Stimulated activated CD4-positive, alpha-beta T cell treated with anti-CD3 and anti-CD28 coated beads, Interleukin-1b, Interleukin-23, amount 100 ng/mL, for 48 hours (primary cell): ENCODE measurements at regions not wholly inside any gene's neighbourhood (a gene's known extent, or its start where the extent isn't known, plus 50 kb on each side); places are given as distances from the start of the nearest gene placed in this dataset.

ENCODE experiments used
- DNase-seq: peaks from one replicate; pipeline ENCODE4 v3.0.0-alpha.2; 2020

DNA sequence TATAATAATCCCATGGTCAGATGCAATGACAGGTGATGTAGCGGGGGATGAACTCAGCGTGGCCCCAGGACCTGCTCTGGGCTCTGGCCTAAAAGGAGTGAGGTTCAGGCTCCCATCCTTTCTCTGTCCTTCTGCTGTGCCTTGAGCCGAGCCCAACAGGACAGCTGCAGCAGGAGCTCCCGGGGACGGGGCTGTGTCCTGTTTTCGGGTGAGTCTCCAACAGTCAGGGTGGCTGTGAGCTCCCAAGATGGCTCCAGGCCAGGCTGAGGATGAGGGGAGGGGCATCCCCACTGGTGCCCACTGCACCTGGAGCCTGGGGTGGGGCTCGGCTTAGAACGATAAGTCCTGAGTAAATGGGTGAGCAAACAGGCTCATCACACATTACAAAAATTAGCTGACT, 1385.0 kb downstream of the BRD1 start:
- DNase-seq: no peak

GRCh38 chr22:48441553-48441850, 1386.2 kb downstream of the BRD1 start:
- DNase-seq: no peak

GRCh38 chr22:48440673-48441552, 1386.8 kb downstream of the BRD1 start:
- DNase-seq: no peak

DNA sequence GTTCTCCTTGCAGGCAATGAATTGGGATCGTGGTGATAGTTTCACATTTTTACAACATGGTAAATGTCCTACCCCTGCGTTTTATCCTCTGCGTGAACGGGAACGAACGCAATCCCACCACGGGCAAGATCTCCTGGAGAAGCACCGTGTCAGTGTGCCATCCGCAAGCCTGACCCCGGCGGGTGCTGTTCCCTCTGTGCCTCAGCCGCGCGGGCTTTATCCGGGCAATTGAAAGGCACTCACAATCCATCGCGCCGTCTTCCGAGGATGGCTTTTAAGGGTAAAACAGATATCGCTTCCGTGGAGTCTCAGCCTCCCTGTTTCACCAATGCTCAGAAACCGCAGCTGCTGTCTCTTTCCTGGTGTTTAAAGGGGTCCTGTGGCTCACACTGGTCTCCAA, 1387.5 kb downstream of the BRD1 start:
- no peak for DNase-seq

- DNase-seq: no peak
Observed at GRCh38 chr22:48439560-48440135, 1388.0 kb downstream of the BRD1 start.

GRCh38 chr22:48438800-48439559, 1388.7 kb downstream of the BRD1 start:
- no peak for DNase-seq

DNA sequence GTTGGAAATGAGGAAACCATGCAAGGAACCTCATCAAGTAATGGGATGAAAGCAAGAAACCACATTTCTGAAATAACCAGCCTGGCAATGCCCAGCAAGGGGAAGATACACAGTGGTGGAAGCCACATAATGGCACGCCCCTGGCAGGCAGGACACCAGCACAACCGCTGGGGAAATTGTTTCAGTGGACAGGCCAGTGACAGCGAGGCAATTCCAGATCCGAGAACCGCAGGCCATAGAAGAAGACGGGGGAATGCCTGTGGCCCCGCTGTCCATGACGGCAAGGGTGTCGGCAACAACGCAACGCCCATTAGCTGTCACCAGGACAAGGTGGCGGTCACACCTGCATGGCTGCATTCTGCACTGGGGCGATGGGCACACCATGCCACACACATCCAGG, 1389.6 kb downstream of the BRD1 start:
- no peak for DNase-seq

GRCh38 chr22:48436201-48436931, 1391.3 kb downstream of the BRD1 start:
- no peak for DNase-seq

DNA sequence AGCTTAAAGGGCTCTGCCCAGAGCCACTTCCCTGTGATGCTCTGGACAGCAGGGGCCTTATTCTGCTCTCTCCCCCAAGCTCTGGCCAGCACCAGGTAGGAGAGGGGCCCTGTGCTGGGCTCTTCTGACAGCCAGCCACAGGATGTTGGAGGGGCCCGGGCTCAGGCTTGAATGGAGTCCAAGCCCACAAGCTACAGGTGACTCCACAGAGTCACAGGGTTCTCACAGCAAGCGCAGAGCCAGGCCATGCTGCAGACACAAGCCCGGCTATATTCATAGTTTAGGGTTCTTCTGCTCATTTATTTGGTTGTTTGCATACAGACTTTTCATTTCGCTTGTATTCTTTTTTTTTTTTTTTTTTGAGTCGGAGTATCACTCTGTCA, 1392.8 kb downstream of the BRD1 start:
- DNase-seq: no peak

DNA sequence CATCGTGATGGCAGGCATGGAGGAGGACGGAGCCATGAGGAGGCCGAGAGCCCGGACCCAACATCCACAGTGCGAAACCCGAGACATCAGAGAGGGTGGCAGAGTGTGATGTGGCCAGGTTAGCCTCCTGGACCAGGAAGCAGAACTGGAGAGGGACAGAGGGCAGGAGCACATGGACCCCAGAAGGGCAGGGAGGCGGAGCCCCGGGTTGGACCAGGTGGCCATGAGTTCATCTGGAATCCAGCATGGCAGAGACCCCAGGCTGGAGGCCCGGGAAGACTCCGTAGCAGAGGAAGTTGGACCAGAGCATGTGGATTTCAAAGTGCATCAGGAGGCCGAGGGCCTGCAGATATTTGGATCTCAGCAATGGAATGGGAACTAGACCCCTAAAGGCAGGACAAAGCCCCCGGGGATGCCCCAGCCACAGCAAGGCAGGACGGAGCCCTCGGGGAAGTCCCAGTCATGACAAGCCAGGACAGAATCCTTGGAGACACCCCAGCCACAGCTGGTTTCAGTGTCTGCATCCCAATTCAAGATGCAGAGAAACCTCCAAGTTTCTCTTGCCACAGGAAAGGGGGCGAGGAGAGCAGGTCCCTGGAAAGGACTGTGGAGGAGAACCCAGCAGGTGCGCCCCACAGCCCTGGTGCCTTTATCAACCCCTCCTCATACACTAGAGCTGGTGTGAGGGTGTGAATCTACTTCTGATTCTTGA, 1393.4 kb downstream of the BRD1 start:
- no peak for DNase-seq

DNA sequence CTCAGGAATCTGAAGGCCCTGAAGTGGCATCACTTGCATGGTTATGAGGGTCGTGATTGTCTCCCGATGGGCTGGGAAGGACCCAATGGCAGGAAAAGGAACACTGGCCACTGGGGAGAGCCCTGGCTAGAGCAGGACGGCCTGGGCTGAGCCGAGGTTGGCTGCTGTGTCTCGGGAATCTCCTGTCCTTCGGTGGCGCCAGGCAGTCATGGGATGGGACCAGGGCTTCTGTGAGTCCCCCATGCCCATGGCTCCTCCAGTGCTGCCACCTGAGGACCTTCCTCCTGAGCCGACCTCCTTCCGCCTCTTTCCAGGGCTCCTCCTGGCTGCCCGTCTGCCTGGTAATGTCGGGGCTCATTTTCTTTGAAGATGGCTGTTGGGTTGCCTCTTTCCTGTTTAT, 1394.0 kb downstream of the BRD1 start:
- no peak for DNase-seq

GRCh38 chr22:48432781-48433518, 1394.7 kb downstream of the BRD1 start:
- no peak for DNase-seq

- DNase-seq: no peak
Observed at GRCh38 chr22:48431536-48432315, 1395.9 kb downstream of the BRD1 start.

- no peak for DNase-seq
Observed at GRCh38 chr22:48431014-48431413, 1396.7 kb downstream of the BRD1 start.

- no peak for DNase-seq
Observed at GRCh38 chr22:48429446-48430020, 1398.1 kb downstream of the BRD1 start.

DNA sequence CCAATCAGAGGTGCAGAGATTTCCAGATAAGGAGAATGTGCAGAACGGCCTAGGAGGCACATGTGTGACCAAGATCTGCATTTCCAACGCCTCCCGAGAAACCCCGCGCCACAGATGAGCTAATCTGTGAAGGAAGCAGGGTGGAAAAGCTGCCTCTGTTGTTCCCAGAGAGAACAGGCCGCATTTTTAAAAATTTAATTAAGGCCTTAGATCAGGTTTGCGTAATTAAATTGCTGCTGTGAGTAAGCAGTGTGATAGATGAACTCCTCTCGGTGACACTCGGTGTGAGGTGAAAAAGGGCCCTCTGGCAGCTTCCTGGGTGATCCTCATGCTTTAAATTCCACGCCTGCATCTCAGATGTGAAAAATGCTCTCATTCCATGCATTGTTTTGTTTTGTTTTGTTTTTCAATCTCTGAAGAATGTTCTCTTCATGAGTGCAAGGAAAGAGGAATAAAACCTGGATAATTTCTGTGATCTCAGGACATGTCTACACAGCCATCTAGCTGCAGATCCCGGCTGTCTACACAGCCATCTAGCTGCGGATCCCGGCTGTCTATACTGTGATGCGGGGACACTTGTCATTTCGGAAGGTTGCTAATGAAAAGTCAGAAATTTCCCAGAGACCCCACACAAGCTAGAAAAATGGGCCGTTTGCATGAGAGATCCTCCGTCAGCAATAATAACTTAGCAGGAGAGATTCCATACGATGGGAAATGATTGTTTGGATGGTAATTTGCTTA, 1398.9 kb downstream of the BRD1 start:
- DNase-seq: no peak

GRCh38 chr22:48427731-48428211, 1399.9 kb downstream of the BRD1 start:
- DNase-seq: no peak

- no peak for DNase-seq
Observed at GRCh38 chr22:48426466-48427380, 1401.0 kb downstream of the BRD1 start.

DNA sequence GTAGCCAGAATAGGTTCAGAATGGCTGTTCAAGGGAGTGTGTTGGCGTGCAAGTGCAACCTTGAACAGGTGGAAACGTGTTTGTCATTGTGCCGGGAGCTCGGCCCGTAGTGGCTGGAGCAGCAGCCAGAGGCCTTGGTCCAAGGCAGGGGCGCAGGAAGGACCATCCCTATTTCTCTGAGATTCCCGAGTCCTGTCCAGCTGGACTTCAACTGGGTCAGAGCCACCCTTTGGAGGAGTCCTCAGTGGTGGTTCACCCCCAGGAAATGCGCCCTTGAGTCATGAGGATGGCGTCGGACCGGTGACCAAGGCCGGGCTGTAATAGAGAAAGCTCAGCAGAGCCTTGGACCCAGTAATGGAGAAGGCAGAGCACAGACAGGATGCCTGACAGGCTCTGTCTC, 1402.0 kb downstream of the BRD1 start:
- DNase-seq: no peak
